DOHH2 (cell line): ENCODE measurements at regions not wholly inside any gene's neighbourhood (a gene's known extent, or its start where the extent isn't known, plus 50 kb on each side); places are given as distances from the start of the nearest gene placed in this dataset.

Source experiments
- EZH2phosphoT487 ChIP-seq: fragments of 200-600 bp; sonication (generic); IDR thresholded peaks from 2 replicates; pipeline ENCODE4 v1.6.1; 2017; ENCODE audit warnings: borderline replicate concordance, mild to moderate bottlenecking, antibody characterized with exemption, low read length, moderate library complexity, mixed read lengths
- TF ChIP-seq, protein P1 (sequence below): fragments of 200-600 bp; sonication (generic); IDR thresholded peaks from one replicate; pipeline ENCODE4 v1.5.1; 2014; ENCODE audit warnings: antibody characterized with exemption, mild to moderate bottlenecking, low read depth, low read length; ENCODE audit not compliant: poor library complexity, severe bottlenecking

DNA sequence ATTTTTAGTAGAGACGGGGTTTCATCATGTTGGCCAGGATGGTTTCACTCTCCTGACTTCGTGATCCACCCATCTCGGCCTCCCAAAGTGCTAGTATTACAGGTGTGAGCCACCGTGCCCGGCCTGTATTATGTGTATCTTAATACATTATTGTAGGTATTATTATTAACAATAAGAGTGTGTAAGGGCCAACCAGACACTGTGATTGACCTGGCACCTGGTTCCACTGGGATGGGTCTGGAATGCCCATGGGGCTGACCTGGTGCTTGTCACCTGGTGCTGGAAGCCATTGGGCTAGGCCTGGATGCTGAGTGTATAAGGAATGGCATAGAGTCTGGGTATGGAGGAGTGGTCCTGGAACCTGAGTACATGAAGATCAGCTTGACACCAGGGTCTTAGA lies 906.9 kb upstream of the TMEFF2 start:
- TF ChIP-seq, protein P1, sequence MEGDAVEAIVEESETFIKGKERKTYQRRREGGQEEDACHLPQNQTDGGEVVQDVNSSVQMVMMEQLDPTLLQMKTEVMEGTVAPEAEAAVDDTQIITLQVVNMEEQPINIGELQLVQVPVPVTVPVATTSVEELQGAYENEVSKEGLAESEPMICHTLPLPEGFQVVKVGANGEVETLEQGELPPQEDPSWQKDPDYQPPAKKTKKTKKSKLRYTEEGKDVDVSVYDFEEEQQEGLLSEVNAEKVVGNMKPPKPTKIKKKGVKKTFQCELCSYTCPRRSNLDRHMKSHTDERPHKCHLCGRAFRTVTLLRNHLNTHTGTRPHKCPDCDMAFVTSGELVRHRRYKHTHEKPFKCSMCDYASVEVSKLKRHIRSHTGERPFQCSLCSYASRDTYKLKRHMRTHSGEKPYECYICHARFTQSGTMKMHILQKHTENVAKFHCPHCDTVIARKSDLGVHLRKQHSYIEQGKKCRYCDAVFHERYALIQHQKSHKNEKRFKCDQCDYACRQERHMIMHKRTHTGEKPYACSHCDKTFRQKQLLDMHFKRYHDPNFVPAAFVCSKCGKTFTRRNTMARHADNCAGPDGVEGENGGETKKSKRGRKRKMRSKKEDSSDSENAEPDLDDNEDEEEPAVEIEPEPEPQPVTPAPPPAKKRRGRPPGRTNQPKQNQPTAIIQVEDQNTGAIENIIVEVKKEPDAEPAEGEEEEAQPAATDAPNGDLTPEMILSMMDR = no peak
- no peak for TF ChIP-seq EZH2phosphoT487
